Panc1 (cell line): ENCODE measurements at regions not wholly inside any gene's neighbourhood (a gene's known extent, or its start where the extent isn't known, plus 50 kb on each side); places are given as distances from the start of the nearest gene placed in this dataset.

Experiments used
- POLR2AphosphoS5 ChIP-seq: IDR thresholded peaks from 2 replicates; pipeline ENCODE4 v1.6.1; 2012; ENCODE audit warnings: mild to moderate bottlenecking, low read depth, low read length, moderate library complexity
- TF ChIP-seq, protein P1 (sequence below): fragments of 450-650 bp; IDR thresholded peaks from 2 replicates; pipeline ENCODE4 v1.5.1; 2017; ENCODE audit warnings: mild to moderate bottlenecking

DNA sequence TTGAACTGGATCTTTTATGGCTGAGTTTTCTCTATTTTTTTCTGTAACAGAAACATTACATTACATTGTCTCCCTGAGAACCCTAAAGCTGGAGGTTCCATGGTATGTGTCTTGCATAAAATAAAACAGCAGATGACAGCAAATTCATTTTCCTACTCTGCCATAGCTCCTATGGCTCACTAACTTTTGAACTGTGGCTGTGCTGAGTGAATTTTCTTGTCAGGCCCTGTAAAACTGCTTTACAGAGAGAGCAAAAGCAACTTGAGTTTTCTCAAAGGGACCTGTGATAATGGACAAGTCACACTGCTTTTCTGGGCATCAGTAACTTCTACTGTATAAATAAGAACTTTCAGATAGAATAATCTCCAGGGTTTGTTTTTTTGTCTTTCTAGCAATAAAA, 129.9 kb upstream of the TSC22D2 start:
- TF ChIP-seq, protein P1, sequence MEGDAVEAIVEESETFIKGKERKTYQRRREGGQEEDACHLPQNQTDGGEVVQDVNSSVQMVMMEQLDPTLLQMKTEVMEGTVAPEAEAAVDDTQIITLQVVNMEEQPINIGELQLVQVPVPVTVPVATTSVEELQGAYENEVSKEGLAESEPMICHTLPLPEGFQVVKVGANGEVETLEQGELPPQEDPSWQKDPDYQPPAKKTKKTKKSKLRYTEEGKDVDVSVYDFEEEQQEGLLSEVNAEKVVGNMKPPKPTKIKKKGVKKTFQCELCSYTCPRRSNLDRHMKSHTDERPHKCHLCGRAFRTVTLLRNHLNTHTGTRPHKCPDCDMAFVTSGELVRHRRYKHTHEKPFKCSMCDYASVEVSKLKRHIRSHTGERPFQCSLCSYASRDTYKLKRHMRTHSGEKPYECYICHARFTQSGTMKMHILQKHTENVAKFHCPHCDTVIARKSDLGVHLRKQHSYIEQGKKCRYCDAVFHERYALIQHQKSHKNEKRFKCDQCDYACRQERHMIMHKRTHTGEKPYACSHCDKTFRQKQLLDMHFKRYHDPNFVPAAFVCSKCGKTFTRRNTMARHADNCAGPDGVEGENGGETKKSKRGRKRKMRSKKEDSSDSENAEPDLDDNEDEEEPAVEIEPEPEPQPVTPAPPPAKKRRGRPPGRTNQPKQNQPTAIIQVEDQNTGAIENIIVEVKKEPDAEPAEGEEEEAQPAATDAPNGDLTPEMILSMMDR: no peak; the same call in 1 of the 2 replicates
- TF ChIP-seq POLR2AphosphoS5: no peak
